ENCODE measurements at regions not wholly inside any gene's neighbourhood (a gene's known extent, or its start where the extent isn't known, plus 50 kb on each side); places are given as distances from the start of the nearest gene placed in this dataset.
"Not testable (repeated sequence)": the region's sequence is repeated elsewhere in the genome, so short reads cannot be mapped to it uniquely, and the experiment has no call there.

DNA sequence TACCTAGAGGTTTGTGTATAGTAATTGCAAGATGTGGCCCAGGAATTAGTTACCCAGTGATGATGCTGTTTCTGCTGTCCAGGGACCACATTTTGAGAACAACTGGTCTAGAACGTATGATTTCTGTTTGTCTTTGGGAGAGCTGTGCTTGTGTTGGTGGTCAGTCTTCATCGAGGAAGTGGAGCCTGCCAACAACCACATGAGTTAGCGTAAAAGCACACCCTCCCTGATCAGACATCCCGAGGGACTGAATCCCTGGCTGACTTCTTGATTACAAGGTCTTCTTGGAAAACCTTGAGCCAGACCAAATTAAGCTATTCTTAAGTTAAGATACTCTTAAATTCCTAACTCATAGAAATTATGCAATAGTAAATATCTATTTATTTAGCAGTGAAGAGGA is 81.7 kb upstream of the ZPLD1 start:
- no peak for TF ChIP-seq CTCF (IDR thresholded peaks at IDR 0.05; ENCODE audit: insufficient read depth, low read depth, low read length)
- Histone ChIP-seq H3K4me3 (ENCODE audit: low read depth, low read length) (no peak overlapping the region), H3K36me3 (ENCODE audit: control insufficient read depth, insufficient read depth, low read length) (no peaks in the 10 kb centered on the region), H3K27me3 (ENCODE audit: control insufficient read depth, insufficient read depth, low read length) (no peaks in the 10 kb centered on the region)
- ChIA-PET CTCF (no interaction called here), POLR2A (no interaction called here)
- no peak for DNase-seq (ENCODE audit: low read depth)

DNA sequence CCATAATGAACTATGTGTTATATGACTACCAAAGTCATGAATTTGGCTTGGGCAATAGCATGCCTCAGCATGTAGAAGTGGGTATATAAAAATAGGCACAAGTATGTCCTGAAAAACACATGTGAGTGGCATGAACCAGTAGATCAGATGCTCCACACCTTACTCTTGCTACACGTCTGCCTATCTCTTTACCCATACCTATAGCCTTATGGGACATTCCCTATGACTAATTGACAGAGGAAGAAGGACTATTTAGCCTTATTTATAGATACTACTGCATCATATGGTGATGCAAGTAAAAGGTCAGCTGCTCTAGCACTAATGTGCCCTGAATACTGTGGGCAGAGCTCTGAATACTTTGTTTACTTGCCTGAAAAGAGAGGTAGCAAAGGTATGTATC is 81.0 kb upstream of the ZPLD1 start:
- POLR2A ChIA-PET = no interaction called here
- TF ChIP-seq CTCF (IDR thresholded peaks at IDR 0.05; ENCODE audit: insufficient read depth, low read depth, low read length) = no peak
- no peaks in the 10 kb centered on the region for H3K36me3 ChIP-seq (ENCODE audit: control insufficient read depth, insufficient read depth, low read length)
- CTCF ChIA-PET = no interaction called here
- no peaks in the 10 kb centered on the region for H3K27me3 ChIP-seq (ENCODE audit: control insufficient read depth, insufficient read depth, low read length)
- no peak for DNase-seq (ENCODE audit: low read depth)
- H3K4me3 ChIP-seq (ENCODE audit: low read depth, low read length) = no peak overlapping the region

GRCh38 chr3:102354818-102355515 is 79.8 kb upstream of the ZPLD1 start:
- Histone ChIP-seq H3K36me3 (ENCODE audit: control insufficient read depth, insufficient read depth, low read length) (no peaks in the 10 kb centered on the region), H3K4me3 (ENCODE audit: low read depth, low read length) (no peak overlapping the region), H3K27me3 (ENCODE audit: control insufficient read depth, insufficient read depth, low read length) (no peaks in the 10 kb centered on the region)
- POLR2A ChIA-PET = no interaction called here
- TF ChIP-seq CTCF (IDR thresholded peaks at IDR 0.05; ENCODE audit: insufficient read depth, low read depth, low read length) = no peak
- DNase-seq (ENCODE audit: low read depth) = no peak
- CTCF ChIA-PET = no interaction called here

DNA sequence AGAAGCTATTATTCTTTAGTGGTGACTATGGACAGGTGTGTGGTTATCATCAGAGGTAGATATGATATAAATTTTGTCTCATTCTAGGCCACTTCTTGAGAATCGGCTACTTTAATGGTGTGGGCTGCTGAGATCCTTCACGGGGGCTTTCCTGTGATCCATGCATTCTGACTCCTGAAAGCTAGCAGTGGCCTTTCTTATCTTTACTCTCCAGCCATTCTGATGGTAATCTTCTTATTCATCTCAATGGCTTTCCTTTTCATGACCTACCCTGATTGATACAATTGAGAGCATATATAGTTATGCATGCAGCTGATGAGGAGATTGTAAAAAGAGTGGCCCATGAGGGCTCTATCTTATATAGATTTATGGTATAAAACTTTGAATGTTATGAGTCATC is 78.3 kb upstream of the ZPLD1 start:
- no peaks in the 10 kb centered on the region for H3K27me3 ChIP-seq (ENCODE audit: control insufficient read depth, insufficient read depth, low read length)
- no peak for DNase-seq (ENCODE audit: low read depth)
- no peaks in the 10 kb centered on the region for H3K36me3 ChIP-seq (ENCODE audit: control insufficient read depth, insufficient read depth, low read length)
- no peak for TF ChIP-seq CTCF (IDR thresholded peaks at IDR 0.05; ENCODE audit: insufficient read depth, low read depth, low read length)
- no peak overlapping the region for H3K4me3 ChIP-seq (ENCODE audit: low read depth, low read length)
- ChIA-PET CTCF (no interaction called here), POLR2A (no interaction called here)

GRCh38 chr3:102357313-102357712 is 77.5 kb upstream of the ZPLD1 start:
- DNase-seq (ENCODE audit: low read depth); H3K27me3 ChIP-seq (ENCODE audit: control insufficient read depth, insufficient read depth, low read length); H3K36me3 ChIP-seq (ENCODE audit: control insufficient read depth, insufficient read depth, low read length); POLR2A ChIA-PET; H3K4me3 ChIP-seq (ENCODE audit: low read depth, low read length); CTCF ChIA-PET: not testable (repeated sequence)

GRCh38 chr3:102360183-102360860 is 74.5 kb upstream of the ZPLD1 start:
- CTCF ChIA-PET = no interaction called here
- POLR2A ChIA-PET = no interaction called here

More at GRCh38 chr3:102360183-102360860, 74.5 kb upstream of the ZPLD1 start:
- Histone ChIP-seq H3K27me3 (ENCODE audit: control insufficient read depth, insufficient read depth, low read length) (no peaks in the 10 kb centered on the region), H3K4me3 (ENCODE audit: low read depth, low read length) (no peak overlapping the region), H3K36me3 (ENCODE audit: control insufficient read depth, insufficient read depth, low read length) (no peaks in the 10 kb centered on the region)
- no peak for DNase-seq (ENCODE audit: low read depth)
- no peak for TF ChIP-seq CTCF (IDR thresholded peaks at IDR 0.05; ENCODE audit: insufficient read depth, low read depth, low read length)

Measured in BJ (cell line).